ENCODE measurements at regions not wholly inside any gene's neighbourhood (a gene's known extent, or its start where the extent isn't known, plus 50 kb on each side); places are given as distances from the start of the nearest gene placed in this dataset.

- no peak for TF ChIP-seq CTCF (conservative IDR thresholded peaks at IDR 0.05; ENCODE audit: low read depth, low read length)
- DNase-seq (ENCODE audit: low read depth) = no peak
- H3K4me3 ChIP-seq (ENCODE audit: low read depth, low read length) = no peak overlapping the region
Measured at GRCh38 chr4:183394166-183394951, 50.1 kb upstream of the CDKN2AIP start.

All from epithelial cell of proximal tubule (primary cell).